ENCODE measurements at regions not wholly inside any gene's neighbourhood (a gene's known extent, or its start where the extent isn't known, plus 50 kb on each side); places are given as distances from the start of the nearest gene placed in this dataset.
"Not testable (repeated sequence)": the region's sequence is repeated elsewhere in the genome, so short reads cannot be mapped to it uniquely, and the experiment has no call there.

- DNase-seq, result no peak
These were observed 672.9 kb upstream of the NOVA1 start for GRCh38 chr14:27270716-27271115.

- no peak for DNase-seq
These were observed 680.5 kb upstream of the NOVA1 start for GRCh38 chr14:27278341-27278740.

GRCh38 chr14:27305441-27305945 lies 707.7 kb upstream of the NOVA1 start:
- peak; percentile 22 for DNase-seq

DNA sequence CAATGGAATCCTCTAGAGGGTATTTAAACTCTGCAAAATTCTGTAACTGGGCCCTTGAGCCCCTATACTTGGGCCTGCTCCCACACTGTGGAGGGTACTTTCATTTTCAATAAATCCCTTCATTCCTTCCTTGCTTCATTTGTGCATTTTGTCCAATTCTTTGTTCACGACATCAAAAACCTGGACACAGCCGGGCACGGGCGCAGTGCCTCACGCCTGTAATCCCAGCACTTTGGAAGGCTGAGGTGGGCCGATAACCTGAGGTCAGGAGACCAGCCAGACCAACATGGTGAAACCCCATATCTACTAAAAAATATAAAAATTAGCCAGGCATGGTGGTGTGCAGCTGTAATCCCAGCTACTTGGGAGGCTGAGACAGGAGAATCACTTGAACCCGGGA lies 714.9 kb upstream of the NOVA1 start:
- not testable (repeated sequence) for DNase-seq

GRCh38 chr14:27314231-27314630 lies 716.4 kb upstream of the NOVA1 start:
- DNase-seq, result no peak

- no peak for DNase-seq
These were observed 717.6 kb upstream of the NOVA1 start for GRCh38 chr14:27315477-27315876.

DNA sequence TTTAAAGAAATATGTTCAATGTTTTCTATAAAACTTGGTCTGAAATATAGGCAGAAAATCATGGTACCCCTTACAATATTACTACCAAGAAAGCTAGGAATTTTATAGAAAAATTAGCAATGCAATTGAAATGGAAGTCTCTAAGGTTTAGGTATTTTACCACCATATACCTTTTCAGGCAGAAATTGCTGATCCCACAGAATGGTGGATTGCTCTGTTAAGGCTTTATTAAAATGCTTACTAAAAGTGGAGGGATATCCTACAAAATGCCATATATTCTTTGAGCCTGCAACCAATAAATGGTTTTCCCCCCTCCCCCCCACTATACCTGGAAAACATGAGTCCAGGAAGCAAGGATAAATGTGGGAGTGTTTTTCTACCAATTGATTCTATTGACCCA lies 718.1 kb upstream of the NOVA1 start:
- no peak for DNase-seq

- no peak for DNase-seq
These were observed 721.1 kb upstream of the NOVA1 start for GRCh38 chr14:27318774-27319420.

DNA sequence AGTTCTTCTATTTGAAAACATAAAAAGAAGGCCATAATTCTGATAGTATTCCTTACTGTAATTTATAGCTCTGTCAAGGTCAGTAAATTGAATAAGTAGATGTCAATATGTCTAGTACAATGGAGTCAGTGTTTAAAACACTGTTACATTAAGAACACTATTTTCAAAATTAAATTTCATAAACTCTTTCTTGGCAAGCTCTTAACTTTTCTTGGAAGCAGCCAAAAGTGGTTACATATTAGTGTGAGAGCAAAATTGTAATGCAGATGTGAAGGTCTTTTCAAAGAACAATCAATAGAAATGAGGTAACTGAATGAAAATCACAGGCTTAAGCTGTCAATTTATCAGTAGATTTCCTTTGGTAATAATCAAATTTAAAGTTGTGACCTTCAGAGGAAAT lies 722.4 kb upstream of the NOVA1 start:
- DNase-seq, result no peak

- no peak for DNase-seq
These were observed 729.3 kb upstream of the NOVA1 start for GRCh38 chr14:27327095-27327494.

- DNase-seq, result no peak
These were observed 740.2 kb upstream of the NOVA1 start for GRCh38 chr14:27338012-27338411.

GRCh38 chr14:27363036-27363435 lies 765.2 kb upstream of the NOVA1 start:
- not testable (repeated sequence) for DNase-seq

DNA sequence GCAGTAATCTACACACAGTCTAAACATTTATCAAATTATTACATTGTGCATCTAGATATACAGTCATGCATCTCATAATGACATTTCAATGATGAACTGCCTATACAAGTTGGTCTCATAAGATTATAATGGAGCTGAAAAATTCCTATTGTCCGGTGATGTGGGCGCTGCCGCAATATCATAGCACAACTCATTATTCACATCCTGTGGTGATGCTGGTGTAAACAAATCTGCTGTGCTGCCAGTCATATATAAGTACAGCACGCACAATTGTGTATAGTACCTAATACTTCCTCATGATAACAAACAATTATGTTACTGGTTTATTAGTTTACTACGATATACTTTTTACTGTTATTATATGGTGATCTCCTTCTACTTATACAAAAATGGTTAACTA lies 768.8 kb upstream of the NOVA1 start:
- no peak for DNase-seq

DNA sequence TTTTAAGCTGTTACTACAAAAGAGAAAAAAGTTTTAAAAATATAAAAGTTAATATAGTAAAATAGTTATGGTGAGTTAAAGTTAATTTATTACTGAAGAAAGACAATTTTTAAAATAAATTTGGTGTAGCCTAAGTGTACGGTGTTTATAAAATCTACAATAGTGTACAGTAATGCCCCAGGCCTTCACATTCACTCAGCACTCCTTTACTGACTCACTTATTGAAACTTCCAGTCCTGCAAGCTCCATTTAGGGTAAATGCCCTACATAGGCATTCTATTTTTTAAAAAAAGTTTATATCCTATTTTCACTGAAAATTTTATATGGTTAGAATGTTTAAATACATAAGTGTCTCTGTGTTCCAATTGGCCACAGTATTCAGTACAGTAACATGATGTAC lies 769.5 kb upstream of the NOVA1 start:
- DNase-seq, result no peak

GRCh38 chr14:27370074-27370473 lies 772.2 kb upstream of the NOVA1 start:
- no peak for DNase-seq

- peak; percentile 56 for DNase-seq
These were observed 772.9 kb upstream of the NOVA1 start for GRCh38 chr14:27370775-27371174.

DNA sequence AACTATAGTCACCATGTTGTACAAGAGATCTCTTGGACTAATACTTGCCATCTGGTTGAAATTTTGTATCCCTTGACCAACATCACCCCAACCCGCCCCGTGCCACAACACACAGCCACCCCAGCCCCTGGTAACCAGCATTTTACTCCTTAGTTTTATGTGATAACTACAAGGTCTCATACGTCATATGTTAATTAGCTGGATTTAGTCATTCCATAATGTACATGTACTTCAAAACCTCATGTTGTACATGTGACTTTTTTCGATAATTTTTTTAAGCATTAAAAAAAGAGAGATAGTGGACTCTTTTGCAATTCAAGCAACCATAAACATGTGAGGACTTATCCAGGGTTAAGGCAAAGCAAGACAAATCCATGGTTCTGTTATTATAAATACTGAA lies 773.4 kb upstream of the NOVA1 start:
- no peak for DNase-seq

DNA sequence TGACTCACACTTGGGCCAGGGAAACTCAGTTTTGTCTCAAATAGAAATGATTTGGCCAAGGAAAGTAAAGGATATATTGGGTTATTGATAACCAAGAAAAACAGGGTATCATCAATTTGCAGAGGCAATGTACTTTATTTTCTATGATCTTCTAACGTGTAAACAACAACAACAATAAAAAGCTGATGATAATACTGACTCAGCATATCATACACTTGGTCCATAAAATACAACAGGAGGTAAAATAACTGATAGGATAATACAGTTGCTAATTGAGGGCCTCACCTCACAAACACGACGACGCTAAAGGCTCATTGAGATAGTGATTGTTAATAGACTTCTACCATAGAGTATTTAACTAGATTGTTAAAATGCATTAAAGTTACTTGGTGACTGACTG lies 774.0 kb upstream of the NOVA1 start:
- no peak for DNase-seq

GRCh38 chr14:27372771-27373170 lies 774.9 kb upstream of the NOVA1 start:
- no peak for DNase-seq

DNA sequence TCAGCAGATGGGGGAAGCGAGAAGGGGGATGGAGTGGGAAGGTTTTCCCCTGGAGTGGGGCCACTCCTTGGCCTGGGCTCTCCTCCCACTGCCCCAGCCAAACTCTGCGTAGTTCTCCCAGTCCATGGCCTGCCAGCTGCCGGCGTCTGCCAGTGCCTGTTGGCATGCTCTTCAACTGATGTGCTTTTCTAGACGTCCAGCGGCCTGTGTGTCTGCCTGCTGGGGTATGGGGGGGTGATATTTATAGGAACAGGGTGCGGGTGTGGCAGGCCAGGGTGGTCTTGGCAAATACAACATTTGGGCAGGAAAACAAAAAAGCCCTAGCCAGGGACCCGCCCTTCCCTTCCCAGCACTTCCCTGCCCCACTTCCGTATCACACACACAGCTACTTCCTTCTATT lies 786.3 kb upstream of the NOVA1 start:
- peak; percentile 83 for DNase-seq

DNA sequence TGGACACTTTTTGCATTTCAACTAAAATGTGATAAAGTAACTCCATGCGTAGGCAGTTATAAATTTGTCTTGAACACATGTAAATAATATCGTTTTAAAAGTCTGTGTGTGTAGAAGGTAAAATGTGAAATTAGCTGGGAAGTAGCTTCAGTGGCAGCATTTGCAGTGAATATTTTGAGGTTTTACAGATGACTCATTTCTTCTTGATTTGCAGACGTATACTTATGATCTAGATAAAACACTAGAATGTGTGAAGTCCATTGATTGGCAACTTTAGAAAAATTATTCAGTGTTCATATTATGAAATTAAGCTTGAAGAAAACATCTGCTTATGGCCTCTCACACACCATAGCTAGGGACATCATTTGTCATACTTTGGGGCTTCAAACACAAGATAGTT lies 788.6 kb upstream of the NOVA1 start:
- no peak for DNase-seq

DNA sequence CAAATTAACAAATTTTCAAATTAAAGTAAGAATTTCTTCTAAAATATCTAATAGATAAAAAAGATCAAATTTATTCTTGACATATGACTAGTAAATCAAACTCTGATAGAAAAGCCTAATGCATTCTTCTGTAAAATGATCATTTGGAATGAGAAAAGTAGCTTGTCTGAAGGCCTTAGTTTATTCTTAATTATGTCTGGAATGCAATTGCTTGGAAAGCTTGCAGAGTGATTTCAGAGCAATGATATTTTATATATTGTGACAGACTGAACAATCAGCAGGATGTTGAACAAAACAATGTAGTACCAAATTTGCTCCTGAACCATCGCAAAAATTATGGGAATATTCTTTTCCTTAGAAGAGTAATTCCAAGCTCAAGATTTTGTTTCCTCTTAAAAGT lies 789.6 kb upstream of the NOVA1 start:
- no peak for DNase-seq

DNA sequence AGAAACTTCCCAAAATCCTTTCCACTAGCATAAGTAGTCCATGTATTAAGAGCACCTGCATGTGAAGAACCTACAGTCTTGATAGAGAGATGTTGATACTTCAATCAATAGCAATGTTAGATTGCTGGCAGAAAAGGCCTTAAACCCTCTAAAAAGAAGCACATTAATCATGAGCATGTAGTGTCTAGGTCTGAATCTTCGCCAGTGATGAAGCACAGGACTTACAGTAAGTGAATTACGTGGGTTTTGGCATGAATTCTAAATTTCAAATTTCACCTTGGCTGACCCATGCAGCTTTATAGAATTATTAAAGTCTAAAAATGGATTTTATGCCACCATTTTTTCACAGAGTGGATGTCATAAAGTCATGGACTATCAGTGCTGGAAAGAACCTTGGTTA lies 791.6 kb upstream of the NOVA1 start:
- DNase-seq, result peak; percentile 59

DNA sequence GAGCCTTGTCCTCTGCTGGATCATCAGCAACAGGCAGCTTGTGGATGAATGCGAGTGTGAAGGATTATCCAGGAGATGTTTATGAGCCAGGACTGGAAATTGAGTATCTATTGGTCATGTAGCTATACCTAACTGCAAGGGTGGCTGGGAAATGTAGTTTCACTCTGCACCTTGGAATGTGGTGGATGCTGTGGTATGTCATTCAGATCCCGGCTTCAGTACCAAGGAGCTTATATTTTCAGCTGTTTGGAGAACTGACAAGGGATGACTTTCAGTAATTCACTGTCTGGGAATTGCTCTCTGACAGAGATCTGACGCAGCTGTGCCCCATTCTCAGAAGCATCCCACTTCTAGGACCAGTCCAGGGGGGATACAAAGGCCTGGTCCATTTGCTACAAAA lies 792.3 kb upstream of the NOVA1 start:
- no peak for DNase-seq

- DNase-seq, result no peak
These were observed 793.5 kb upstream of the NOVA1 start for GRCh38 chr14:27391331-27391730.
